Neuronal stem cell (in vitro differentiated cells): ENCODE measurements at regions not wholly inside any gene's neighbourhood (a gene's known extent, or its start where the extent isn't known, plus 50 kb on each side); places are given as distances from the start of the nearest gene placed in this dataset.

Experiments
- DNase-seq: peaks from one replicate; pipeline ENCODE4 v3.0.0-alpha.2; 2013; ENCODE audit warnings: low spot score
- H2AFZ ChIP-seq: one replicate; pipeline ENCODE4 v1.6.1; 2013; ENCODE audit warnings: mild to moderate bottlenecking, low read length, inconsistent platforms
- H2AK5ac ChIP-seq: 2 replicates; pipeline ENCODE4 v1.6.1; 2013; ENCODE audit warnings: low read depth, mild to moderate bottlenecking, inconsistent platforms, low read length, moderate library complexity, mixed read lengths
- H2BK120ac ChIP-seq: 2 replicates; pipeline ENCODE4 v1.6.1; 2013; ENCODE audit warnings: low read depth, mild to moderate bottlenecking, inconsistent platforms, low read length, moderate library complexity, mixed read lengths
- H2BK12ac ChIP-seq: one replicate; pipeline ENCODE4 v1.6.1; 2013; ENCODE audit warnings: low read length, inconsistent platforms
- H2BK15ac ChIP-seq: 2 replicates; pipeline ENCODE4 v1.6.1; 2013; ENCODE audit warnings: mild to moderate bottlenecking, low read length, inconsistent platforms, mixed read lengths
- H2BK5ac ChIP-seq: one replicate; pipeline ENCODE4 v1.6.1; 2013; ENCODE audit warnings: inconsistent platforms, mild to moderate bottlenecking, low read length, moderate library complexity
- H3K14ac ChIP-seq: one replicate; pipeline ENCODE4 v1.6.1; 2013; ENCODE audit warnings: low read length, inconsistent platforms
- H3K18ac ChIP-seq: 2 replicates; pipeline ENCODE4 v1.6.1; 2013; ENCODE audit warnings: low read length, inconsistent platforms
- H3K23ac ChIP-seq: 2 replicates; pipeline ENCODE4 v1.6.1; 2013; ENCODE audit warnings: low read depth, mild to moderate bottlenecking, mixed read lengths, low read length, inconsistent platforms; ENCODE audit not compliant: poor library complexity
- H3K27ac ChIP-seq: replicated peaks from 3 replicates; pipeline ENCODE4 v1.5.1; 2013; ENCODE audit warnings: low read length, inconsistent platforms
- H3K27me3 ChIP-seq, 3 experiments: 2 replicates each; pipeline ENCODE4 v1.6.1; 2013; ENCODE audit warnings: low read length in 3 of 3, mild to moderate bottlenecking in 2 of 3, inconsistent platforms in 1 of 3, low read depth in 1 of 3, mixed read lengths in 1 of 3, moderate library complexity in 1 of 3; ENCODE audit not compliant: control insufficient read depth in 3 of 3, insufficient read depth in 3 of 3
- H3K36me3 ChIP-seq, 2 donors: replicated peaks in 1 of 2; 2 replicates each; pipeline ENCODE4 v1.6.1; 2013; ENCODE audit warnings: low read length in 2 of 2; ENCODE audit not compliant: control insufficient read depth in 2 of 2, insufficient read depth in 2 of 2
- H3K4ac ChIP-seq: 2 replicates; pipeline ENCODE4 v1.6.1; 2013; ENCODE audit warnings: inconsistent platforms, mild to moderate bottlenecking, low read length, moderate library complexity
- H3K4me1 ChIP-seq, 2 donors: 1 replicate in 1 of 2; 2 replicates in 1 of 2; pipeline ENCODE4 v1.6.1; 2013; ENCODE audit warnings: low read length in 2 of 2, low read depth in 1 of 2; ENCODE audit not compliant: control insufficient read depth in 2 of 2, insufficient read depth in 1 of 2
- H3K4me2 ChIP-seq: one replicate; pipeline ENCODE4 v1.6.1; 2013; ENCODE audit warnings: mild to moderate bottlenecking, low read length, inconsistent platforms; ENCODE audit not compliant: insufficient read depth, poor library complexity, severe bottlenecking
- H3K4me3 ChIP-seq, 2 donors: 2 replicates each; pipeline ENCODE4 v1.5.1; 2013; ENCODE audit warnings: low read length in 2 of 2, mild to moderate bottlenecking in 2 of 2, inconsistent platforms in 1 of 2, moderate library complexity in 1 of 2
- H3K79me1 ChIP-seq: one replicate; pipeline ENCODE4 v1.6.1; 2013; ENCODE audit warnings: low read depth, mild to moderate bottlenecking, inconsistent platforms, low read length, moderate library complexity
- H3K9ac ChIP-seq: one replicate; pipeline ENCODE4 v1.6.1; 2013; ENCODE audit warnings: mild to moderate bottlenecking, low read depth, low read length, inconsistent platforms; ENCODE audit not compliant: poor library complexity
- H3K9me3 ChIP-seq, 2 donors: replicated peaks in 1 of 2; 2 replicates each; pipeline versions ENCODE3 to v1.6.1; 2013; ENCODE audit warnings: low read length in 2 of 2, mild to moderate bottlenecking in 2 of 2, inconsistent platforms in 1 of 2, low read depth in 1 of 2, mixed read lengths in 1 of 2, moderate library complexity in 1 of 2; ENCODE audit not compliant: control insufficient read depth in 2 of 2, insufficient read depth in 1 of 2
- H4K8ac ChIP-seq: one replicate; pipeline ENCODE4 v1.6.1; 2013; ENCODE audit warnings: low read depth, mild to moderate bottlenecking, inconsistent platforms, low read length, moderate library complexity
- H4K91ac ChIP-seq: one replicate; pipeline ENCODE4 v1.6.1; 2013; ENCODE audit warnings: low read length, low read depth, mild to moderate bottlenecking, inconsistent platforms; ENCODE audit not compliant: poor library complexity
- WGBS, 2 donors: extraction: QIAGEN DNeasy Blood & Tissue Kit; methylation state at CpG; one replicate each; pipeline ENCODE4 v1.1.7; 2013; ENCODE audit warnings: missing lambda C conversion rate in 2 of 2, mixed read lengths in 1 of 2; ENCODE audit not compliant: insufficient read length in 2 of 2, insufficient replicate concordance in 1 of 2; ENCODE audit errors: extremely low coverage in 2 of 2; 5-methylcytosine and 5-hydroxymethylcytosine counted together

GRCh38 chr7:148480479-148481146 is 110.0 kb upstream of the C7orf33 start:
- H3K4me3 ChIP-seq = no peak overlapping the region
- H3K4me1 ChIP-seq = peaks cover 0 to 8% of the 10 kb centered on the region in 2 donors
- peak overlapping the region; percentile 18 for H3K18ac ChIP-seq
- no peaks in the 10 kb centered on the region for H3K36me3 ChIP-seq
- H3K9me3 ChIP-seq = peaks cover 0 to 2% of the 10 kb centered on the region in 2 donors
- H3K4ac ChIP-seq = no peak overlapping the region
- H3K23ac ChIP-seq = no peak overlapping the region
- no peaks in the 10 kb centered on the region for H3K79me1 ChIP-seq
- no peak overlapping the region for H2BK15ac ChIP-seq
- no peak overlapping the region for H2BK12ac ChIP-seq
- H2AFZ ChIP-seq = peak overlapping the region; percentile 41
- no CpG with 5 or more reads among the region's 5 CpGs for WGBS, 2 donors
- DNase-seq = no peak
- no peak overlapping the region for H4K91ac ChIP-seq
- no peak overlapping the region for H3K14ac ChIP-seq
- no peak overlapping the region for H2BK120ac ChIP-seq
- H3K27me3 ChIP-seq = no peaks in the 10 kb centered on the region
- H3K27ac ChIP-seq = no peak overlapping the region
- H3K4me2 ChIP-seq = no peak overlapping the region
- no peak overlapping the region for H2BK5ac ChIP-seq
- no peak overlapping the region for H4K8ac ChIP-seq
- no peak overlapping the region for H3K9ac ChIP-seq
- no peak overlapping the region for H2AK5ac ChIP-seq

- Histone ChIP-seq H3K4me3 (no peak overlapping the region), H3K14ac (no peak overlapping the region), H4K8ac (no peak overlapping the region), H3K27ac (no peak overlapping the region), H4K91ac (no peak overlapping the region), H2BK5ac (no peak overlapping the region), H3K4ac (no peak overlapping the region), H2AFZ (peak overlapping the region; percentile 41), H3K23ac (no peak overlapping the region), H2AK5ac (no peak overlapping the region), H3K4me1 (peaks cover 0 to 8% of the 10 kb centered on the region in 2 donors), H3K36me3 (no peaks in the 10 kb centered on the region), H3K27me3 (no peaks in the 10 kb centered on the region), H3K4me2 (no peak overlapping the region), H3K18ac (no peak overlapping the region), H3K9me3 (peaks cover 0 to 2% of the 10 kb centered on the region in 2 donors), H2BK15ac (no peak overlapping the region), H2BK12ac (no peak overlapping the region), H3K79me1 (no peaks in the 10 kb centered on the region), H3K9ac (no peak overlapping the region), H2BK120ac (no peak overlapping the region)
- whole genome bisulfite sequencing, 2 donors = no CpG with 5 or more reads among the region's 3 CpGs
- no peak for DNase-seq
Observed at GRCh38 chr7:148481147-148481526, 109.4 kb upstream of the C7orf33 start.

GRCh38 chr7:148481971-148482626 is 108.5 kb upstream of the C7orf33 start:
- Histone ChIP-seq H2AK5ac (no peak overlapping the region), H3K4me1 (peaks cover 0 to 6% of the 10 kb centered on the region in 2 donors), H2BK15ac (no peak overlapping the region), H3K27me3 (no peaks in the 10 kb centered on the region), H2BK120ac (no peak overlapping the region), H4K91ac (no peak overlapping the region), H3K79me1 (no peaks in the 10 kb centered on the region), H2AFZ (no peak overlapping the region), H3K4me2 (no peak overlapping the region), H2BK5ac (no peak overlapping the region), H4K8ac (no peak overlapping the region), H3K27ac (no peak overlapping the region), H3K4ac (no peak overlapping the region), H3K14ac (no peak overlapping the region), H3K23ac (no peak overlapping the region), H3K4me3 (no peak overlapping the region), H2BK12ac (no peak overlapping the region), H3K36me3 (no peaks in the 10 kb centered on the region), H3K18ac (no peak overlapping the region), H3K9ac (no peak overlapping the region), H3K9me3 (no peaks in the 10 kb centered on the region)
- DNase-seq = no peak
- no CpG with 5 or more reads among the region's 19 CpGs for WGBS, 2 donors

GRCh38 chr7:148483515-148484308 is 106.9 kb upstream of the C7orf33 start:
- Histone ChIP-seq H2AFZ (no peak overlapping the region), H3K14ac (no peak overlapping the region), H4K91ac (no peak overlapping the region), H3K4ac (no peak overlapping the region), H3K9me3 (no peaks in the 10 kb centered on the region), H2BK12ac (no peak overlapping the region), H4K8ac (no peak overlapping the region), H3K9ac (no peak overlapping the region), H3K79me1 (no peaks in the 10 kb centered on the region), H2BK15ac (no peak overlapping the region), H3K27me3 (no peaks in the 10 kb centered on the region), H2BK5ac (no peak overlapping the region), H2AK5ac (no peak overlapping the region), H3K4me3 (peak overlapping the region in 1 of 2 donors; percentile 54), H3K23ac (peak overlapping the region; percentile 86), H3K4me2 (no peak overlapping the region), H2BK120ac (no peak overlapping the region), H3K18ac (peak overlapping the region; percentile 36), H3K4me1 (peaks cover 0 to 2% of the 10 kb centered on the region in 2 donors), H3K36me3 (no peaks in the 10 kb centered on the region), H3K27ac (no peak overlapping the region)
- no peak for DNase-seq
- no CpG with 5 or more reads among the region's 17 CpGs for WGBS, 2 donors
